ENCODE measurements at regions not wholly inside any gene's neighbourhood (a gene's known extent, or its start where the extent isn't known, plus 50 kb on each side); places are given as distances from the start of the nearest gene placed in this dataset.
"Not testable (repeated sequence)": the region's sequence is repeated elsewhere in the genome, so short reads cannot be mapped to it uniquely, and the experiment has no call there.

DNA sequence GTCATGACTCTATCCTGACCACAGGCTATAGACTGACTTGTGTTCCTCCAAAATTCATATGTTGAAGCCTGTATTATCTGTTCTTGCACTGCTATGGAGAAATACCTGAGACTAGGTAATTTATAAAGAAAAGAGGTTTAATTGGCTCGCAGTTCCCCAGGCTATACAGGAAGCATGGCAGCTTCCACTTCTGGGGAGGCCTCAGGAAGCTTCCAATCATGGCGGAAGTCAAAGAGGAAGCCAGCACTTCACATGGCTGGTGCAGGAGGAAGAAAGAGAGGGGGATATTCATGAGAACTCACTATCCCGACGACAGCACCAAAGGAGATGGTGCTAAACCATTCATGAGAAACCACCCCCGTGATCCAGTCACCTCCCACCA is 84.3 kb upstream of the KDM7A start:
- no peaks in the 10 kb centered on the region for H3K4me1 Mint-ChIP-seq (ENCODE audit: low read depth, unreplicated experiment)

DNA sequence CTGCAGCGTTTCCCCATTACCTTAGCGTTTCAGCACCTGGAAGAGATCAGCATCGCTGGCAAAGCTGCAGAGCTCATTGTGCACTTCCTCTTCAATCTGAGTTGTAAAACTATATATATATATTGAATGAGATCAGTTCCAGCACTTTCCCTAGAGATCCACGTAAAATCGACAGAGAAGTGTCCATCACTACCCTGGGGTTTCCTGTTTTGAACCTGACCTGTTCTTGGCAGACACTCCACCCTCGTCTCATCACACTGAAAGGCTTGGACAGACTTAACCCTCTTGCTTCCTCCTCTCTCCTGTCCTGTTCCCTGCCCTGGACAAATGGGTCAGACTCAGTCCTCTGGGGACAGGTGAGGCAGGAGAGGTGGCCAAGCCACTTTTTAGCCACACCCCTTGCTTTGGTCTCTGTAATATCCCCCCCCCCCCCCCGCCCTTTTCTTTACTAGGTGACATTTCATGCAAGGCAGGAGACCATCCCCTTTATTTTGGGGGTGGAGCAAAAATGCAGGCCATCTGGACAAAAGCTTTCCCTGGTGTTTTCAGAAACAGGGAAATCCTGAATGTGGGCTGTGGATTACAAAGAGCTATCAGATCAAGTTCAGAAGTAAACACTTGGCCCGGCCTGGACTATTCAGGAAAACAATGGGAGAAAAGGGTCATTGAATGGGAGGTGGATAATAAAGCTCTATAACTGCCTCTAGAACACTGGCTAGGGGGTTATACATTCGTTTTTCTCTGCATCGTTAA is 83.7 kb upstream of the KDM7A start:
- CTCF ChIA-PET: interaction anchor here (0.6 kb wide), 2 partner anchors 12 to 242 kb away, joined by 4 to 12 read pairs; no protein-coding TSS in a partner anchor
- H3K9me3 Mint-ChIP-seq (ENCODE audit: low read depth, unreplicated experiment): peaks cover 3% of the 10 kb centered on the region

More for the DNA sequence above, 84.3 kb upstream of the KDM7A start:
- CTCF ChIA-PET: interaction anchor here (0.6 kb wide), 1 partner anchor 243 kb away, joined by 12 read pairs; no protein-coding TSS in a partner anchor
- no peak for DNase-seq
- TF ChIP-seq, protein P1, sequence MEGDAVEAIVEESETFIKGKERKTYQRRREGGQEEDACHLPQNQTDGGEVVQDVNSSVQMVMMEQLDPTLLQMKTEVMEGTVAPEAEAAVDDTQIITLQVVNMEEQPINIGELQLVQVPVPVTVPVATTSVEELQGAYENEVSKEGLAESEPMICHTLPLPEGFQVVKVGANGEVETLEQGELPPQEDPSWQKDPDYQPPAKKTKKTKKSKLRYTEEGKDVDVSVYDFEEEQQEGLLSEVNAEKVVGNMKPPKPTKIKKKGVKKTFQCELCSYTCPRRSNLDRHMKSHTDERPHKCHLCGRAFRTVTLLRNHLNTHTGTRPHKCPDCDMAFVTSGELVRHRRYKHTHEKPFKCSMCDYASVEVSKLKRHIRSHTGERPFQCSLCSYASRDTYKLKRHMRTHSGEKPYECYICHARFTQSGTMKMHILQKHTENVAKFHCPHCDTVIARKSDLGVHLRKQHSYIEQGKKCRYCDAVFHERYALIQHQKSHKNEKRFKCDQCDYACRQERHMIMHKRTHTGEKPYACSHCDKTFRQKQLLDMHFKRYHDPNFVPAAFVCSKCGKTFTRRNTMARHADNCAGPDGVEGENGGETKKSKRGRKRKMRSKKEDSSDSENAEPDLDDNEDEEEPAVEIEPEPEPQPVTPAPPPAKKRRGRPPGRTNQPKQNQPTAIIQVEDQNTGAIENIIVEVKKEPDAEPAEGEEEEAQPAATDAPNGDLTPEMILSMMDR (IDR thresholded peaks at IDR 0.05; ENCODE audit: unreplicated experiment): no peak
- H3K27me3 Mint-ChIP-seq (ENCODE audit: unreplicated experiment): peaks cover 24% of the 10 kb centered on the region
- no peaks in the 10 kb centered on the region for H3K36me3 Mint-ChIP-seq (ENCODE audit: insufficient read depth, unreplicated experiment)
- H3K4me3 Mint-ChIP-seq (ENCODE audit: low read depth, unreplicated experiment): no peak overlapping the region
- intact Hi-C loops (cut with micrococcal nuclease; ENCODE audit: unreplicated experiment): no loop called here
- no TSS peak for BruUV-seq (replicated peaks)
- H3K9me3 Mint-ChIP-seq (ENCODE audit: low read depth, unreplicated experiment): peaks cover 3% of the 10 kb centered on the region
- H3K27ac Mint-ChIP-seq (ENCODE audit: unreplicated experiment): no peak overlapping the region

DNA sequence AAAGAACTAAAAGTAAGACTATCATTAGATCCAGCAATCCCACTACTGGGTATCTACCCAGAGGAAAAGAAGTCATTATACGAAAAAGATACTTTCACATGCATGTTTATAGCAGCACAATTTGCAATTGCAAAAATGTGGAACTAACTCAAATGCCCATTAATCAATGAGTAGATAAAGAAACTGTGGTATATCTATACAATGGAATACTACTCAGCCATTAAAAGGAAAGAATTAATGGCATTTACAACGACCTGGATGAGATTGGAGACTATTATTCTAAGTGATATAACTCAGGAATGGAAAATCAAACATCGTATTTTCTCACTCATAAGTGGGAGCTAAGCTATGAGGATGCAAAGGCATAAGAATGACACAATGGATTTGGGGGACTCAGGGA is 80.5 kb upstream of the KDM7A start:
- H3K4me3 Mint-ChIP-seq (ENCODE audit: low read depth, unreplicated experiment); intact Hi-C loops (cut with micrococcal nuclease; ENCODE audit: unreplicated experiment); H3K36me3 Mint-ChIP-seq (ENCODE audit: insufficient read depth, unreplicated experiment); DNase-seq; H3K4me1 Mint-ChIP-seq (ENCODE audit: low read depth, unreplicated experiment); BruUV-seq (replicated peaks); H3K27ac Mint-ChIP-seq (ENCODE audit: unreplicated experiment); H3K9me3 Mint-ChIP-seq (ENCODE audit: low read depth, unreplicated experiment); CTCF ChIA-PET: not testable (repeated sequence)
- H3K27me3 Mint-ChIP-seq (ENCODE audit: unreplicated experiment): peaks cover 24% of the 10 kb centered on the region

More for the DNA sequence above, 83.7 kb upstream of the KDM7A start:
- Mint-ChIP-seq H3K27me3 (ENCODE audit: unreplicated experiment) (peaks cover 24% of the 10 kb centered on the region), H3K4me3 (ENCODE audit: low read depth, unreplicated experiment) (no peak overlapping the region), H3K36me3 (ENCODE audit: insufficient read depth, unreplicated experiment) (no peaks in the 10 kb centered on the region), H3K27ac (ENCODE audit: unreplicated experiment) (no peak overlapping the region), H3K4me1 (ENCODE audit: low read depth, unreplicated experiment) (no peaks in the 10 kb centered on the region)
- BruUV-seq (replicated peaks): no TSS peak
- intact Hi-C loops (cut with micrococcal nuclease; ENCODE audit: unreplicated experiment): no loop called here
- TF ChIP-seq, protein P1 (IDR thresholded peaks at IDR 0.05; ENCODE audit: unreplicated experiment): no peak
- no peak for DNase-seq

DNA sequence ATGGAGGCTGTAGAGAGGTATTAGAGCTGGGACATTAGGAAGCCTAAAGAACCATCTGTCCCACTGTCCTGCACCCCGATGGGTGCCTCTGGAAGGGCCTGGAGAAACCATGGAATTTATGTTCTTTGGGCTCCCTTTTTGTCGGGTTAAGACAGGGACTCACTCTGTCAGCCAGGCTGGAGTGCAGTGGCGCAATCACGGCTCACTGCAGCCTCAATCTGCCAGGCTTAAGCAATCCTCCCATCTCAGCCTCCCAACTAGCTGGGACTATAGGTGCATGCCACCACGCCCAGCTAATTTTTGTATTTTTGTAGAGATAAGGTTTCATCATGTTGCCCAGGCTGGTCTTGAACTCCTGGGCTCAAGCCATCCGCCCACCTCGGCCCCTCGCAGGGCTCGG is 78.2 kb upstream of the KDM7A start:
- H3K9me3 Mint-ChIP-seq (ENCODE audit: low read depth, unreplicated experiment); BruUV-seq (replicated peaks); intact Hi-C loops (cut with micrococcal nuclease; ENCODE audit: unreplicated experiment); CTCF ChIA-PET; DNase-seq; H3K27ac Mint-ChIP-seq (ENCODE audit: unreplicated experiment); H3K4me1 Mint-ChIP-seq (ENCODE audit: low read depth, unreplicated experiment); H3K4me3 Mint-ChIP-seq (ENCODE audit: low read depth, unreplicated experiment); H3K36me3 Mint-ChIP-seq (ENCODE audit: insufficient read depth, unreplicated experiment): not testable (repeated sequence)
- H3K27me3 Mint-ChIP-seq (ENCODE audit: unreplicated experiment): peaks cover 11% of the 10 kb centered on the region

DNA sequence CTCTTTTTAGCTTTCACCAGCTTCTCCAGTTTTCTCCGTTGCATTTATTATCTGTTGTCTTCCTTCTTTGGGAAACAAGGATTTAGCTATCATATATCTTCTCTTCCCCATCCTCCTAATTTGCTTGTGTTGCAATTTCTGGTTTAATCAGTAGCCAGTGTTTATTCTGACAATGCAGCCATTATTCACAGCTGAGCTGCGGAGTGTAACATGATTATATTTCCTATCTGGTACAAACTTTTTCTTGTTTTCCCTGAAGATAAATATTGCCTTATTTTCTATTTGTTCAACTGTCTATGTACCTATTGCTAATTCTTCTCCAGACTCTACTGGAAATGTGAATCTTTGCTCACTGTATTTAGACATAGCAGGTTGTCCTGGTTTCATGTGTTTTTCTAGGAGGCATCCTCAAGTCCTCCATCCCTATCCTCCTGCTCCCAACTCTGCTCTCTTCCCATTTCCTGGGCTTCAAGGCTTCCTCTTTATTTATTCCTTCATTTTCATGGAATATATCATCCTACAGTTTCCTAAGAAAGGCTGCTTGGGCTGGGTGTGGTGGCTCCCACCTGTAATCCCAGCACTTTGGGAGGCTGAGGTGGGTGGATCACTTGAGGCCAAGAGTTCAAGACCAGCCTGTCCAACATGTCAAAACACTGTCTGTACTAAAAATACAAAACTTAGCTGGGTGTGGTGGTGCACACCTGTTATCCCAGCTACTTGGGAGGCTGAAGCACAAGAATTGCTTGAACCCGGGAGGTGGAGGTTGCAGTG is 72.4 kb upstream of the KDM7A start:
- Mint-ChIP-seq H3K4me1 (ENCODE audit: low read depth, unreplicated experiment) (peaks cover 9% of the 10 kb centered on the region), H3K4me3 (ENCODE audit: low read depth, unreplicated experiment) (no peak overlapping the region), H3K27ac (ENCODE audit: unreplicated experiment) (no peak overlapping the region), H3K36me3 (ENCODE audit: insufficient read depth, unreplicated experiment) (no peaks in the 10 kb centered on the region), H3K27me3 (ENCODE audit: unreplicated experiment) (no peaks in the 10 kb centered on the region), H3K9me3 (ENCODE audit: low read depth, unreplicated experiment) (no peaks in the 10 kb centered on the region)
- no peak for DNase-seq
- intact Hi-C loops (cut with micrococcal nuclease; ENCODE audit: unreplicated experiment): no loop called here
- TF ChIP-seq, protein P1 (IDR thresholded peaks at IDR 0.05; ENCODE audit: unreplicated experiment): no peak
- no TSS peak for BruUV-seq (replicated peaks)
- CTCF ChIA-PET: interaction anchor here (0.6 kb wide), 1 partner anchor 315 kb away, joined by 5 read pairs; no protein-coding TSS in a partner anchor

Data from Calu3 (cell line).